ENCODE measurements at regions not wholly inside any gene's neighbourhood (a gene's known extent, or its start where the extent isn't known, plus 50 kb on each side); places are given as distances from the start of the nearest gene placed in this dataset.

- no peak for TF ChIP-seq TAF1 (IDR thresholded peaks at IDR 0.05; ENCODE audit: control insufficient read depth, extremely low read depth, insufficient read depth, low read length, severe bottlenecking)
- no peak for TF ChIP-seq MAX (CRISPR knock-in tag; IDR thresholded peaks at IDR 0.05)
- no peak for TF ChIP-seq SIRT6 (IDR thresholded peaks at IDR 0.05; ENCODE audit: low read depth, low read length)
- TF ChIP-seq FOXP4 (CRISPR knock-in tag; IDR thresholded peaks at IDR 0.05; ENCODE audit: borderline replicate concordance): no peak
- TF ChIP-seq TRIM24 (IDR thresholded peaks at IDR 0.05): no peak
- TF ChIP-seq, protein P1, sequence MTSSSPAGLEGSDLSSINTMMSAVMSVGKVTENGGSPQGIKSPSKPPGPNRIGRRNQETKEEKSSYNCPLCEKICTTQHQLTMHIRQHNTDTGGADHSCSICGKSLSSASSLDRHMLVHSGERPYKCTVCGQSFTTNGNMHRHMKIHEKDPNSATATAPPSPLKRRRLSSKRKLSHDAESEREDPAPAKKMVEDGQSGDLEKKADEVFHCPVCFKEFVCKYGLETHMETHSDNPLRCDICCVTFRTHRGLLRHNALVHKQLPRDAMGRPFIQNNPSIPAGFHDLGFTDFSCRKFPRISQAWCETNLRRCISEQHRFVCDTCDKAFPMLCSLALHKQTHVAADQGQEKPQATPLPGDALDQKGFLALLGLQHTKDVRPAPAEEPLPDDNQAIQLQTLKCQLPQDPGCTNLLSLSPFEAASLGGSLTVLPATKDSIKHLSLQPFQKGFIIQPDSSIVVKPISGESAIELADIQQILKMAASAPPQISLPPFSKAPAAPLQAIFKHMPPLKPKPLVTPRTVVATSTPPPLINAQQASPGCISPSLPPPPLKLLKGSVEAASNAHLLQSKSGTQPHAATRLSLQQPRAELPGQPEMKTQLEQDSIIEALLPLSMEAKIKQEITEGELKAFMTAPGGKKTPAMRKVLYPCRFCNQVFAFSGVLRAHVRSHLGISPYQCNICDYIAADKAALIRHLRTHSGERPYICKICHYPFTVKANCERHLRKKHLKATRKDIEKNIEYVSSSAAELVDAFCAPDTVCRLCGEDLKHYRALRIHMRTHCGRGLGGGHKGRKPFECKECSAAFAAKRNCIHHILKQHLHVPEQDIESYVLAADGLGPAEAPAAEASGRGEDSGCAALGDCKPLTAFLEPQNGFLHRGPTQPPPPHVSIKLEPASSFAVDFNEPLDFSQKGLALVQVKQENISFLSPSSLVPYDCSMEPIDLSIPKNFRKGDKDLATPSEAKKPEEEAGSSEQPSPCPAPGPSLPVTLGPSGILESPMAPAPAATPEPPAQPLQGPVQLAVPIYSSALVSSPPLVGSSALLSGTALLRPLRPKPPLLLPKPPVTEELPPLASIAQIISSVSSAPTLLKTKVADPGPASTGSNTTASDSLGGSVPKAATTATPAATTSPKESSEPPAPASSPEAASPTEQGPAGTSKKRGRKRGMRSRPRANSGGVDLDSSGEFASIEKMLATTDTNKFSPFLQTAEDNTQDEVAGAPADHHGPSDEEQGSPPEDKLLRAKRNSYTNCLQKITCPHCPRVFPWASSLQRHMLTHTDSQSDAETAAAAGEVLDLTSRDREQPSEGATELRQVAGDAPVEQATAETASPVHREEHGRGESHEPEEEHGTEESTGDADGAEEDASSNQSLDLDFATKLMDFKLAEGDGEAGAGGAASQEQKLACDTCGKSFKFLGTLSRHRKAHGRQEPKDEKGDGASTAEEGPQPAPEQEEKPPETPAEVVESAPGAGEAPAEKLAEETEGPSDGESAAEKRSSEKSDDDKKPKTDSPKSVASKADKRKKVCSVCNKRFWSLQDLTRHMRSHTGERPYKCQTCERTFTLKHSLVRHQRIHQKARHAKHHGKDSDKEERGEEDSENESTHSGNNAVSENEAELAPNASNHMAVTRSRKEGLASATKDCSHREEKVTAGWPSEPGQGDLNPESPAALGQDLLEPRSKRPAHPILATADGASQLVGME (CRISPR knock-in tag; IDR thresholded peaks at IDR 0.05): no peak
- TF ChIP-seq FOS (IDR thresholded peaks at IDR 0.05; ENCODE audit: extremely low read depth, insufficient read length): no peak
- TF ChIP-seq ZNF124 (CRISPR knock-in tag; IDR thresholded peaks at IDR 0.05): no peak
- no peak for TF ChIP-seq GTF2F1 (IDR thresholded peaks at IDR 0.05; ENCODE audit: low read depth, low read length)
- TF ChIP-seq CUX1 (CRISPR knock-in tag; IDR thresholded peaks at IDR 0.05): no peak
- no peak for TF ChIP-seq YBX1 (IDR thresholded peaks at IDR 0.05)
- TF ChIP-seq GATA2 (CRISPR knock-in tag; IDR thresholded peaks at IDR 0.05): no peak
- no peak for TF ChIP-seq ELK1 (CRISPR knock-in tag; IDR thresholded peaks at IDR 0.05)
- TF ChIP-seq U2AF1 (optimal IDR thresholded peaks at IDR 0.05; ENCODE audit: low read depth, low read length): no peak
Measured at GRCh38 chr4:13133700-13134099, 350.4 kb downstream of the RAB28 start.

Data from K562 (cell line).